HepG2 (cell line): ENCODE measurements at regions not wholly inside any gene's neighbourhood (a gene's known extent, or its start where the extent isn't known, plus 50 kb on each side); places are given as distances from the start of the nearest gene placed in this dataset.

Source experiments
- ATF3 ChIP-seq: sonication (generic); formaldehyde crosslinking; IDR thresholded peaks from 2 replicates; pipeline ENCODE4 v1.4.0; 2020; ENCODE audit warnings: missing genetic modification reagents
- CTCF ChIP-seq: sonication (generic); formaldehyde crosslinking; IDR thresholded peaks from 2 replicates; pipeline ENCODE4 v1.5.0; 2020; ENCODE audit warnings: mild to moderate bottlenecking, missing genetic modification reagents, moderate library complexity
- ESRRA ChIP-seq: sonication (generic); formaldehyde crosslinking; IDR thresholded peaks from 2 replicates; pipeline ENCODE4 v1.5.1; 2020; ENCODE audit warnings: mild to moderate bottlenecking, low read depth, missing genetic modification reagents
- PHF8 ChIP-seq: sonication (generic); formaldehyde crosslinking; IDR thresholded peaks from 2 replicates; pipeline ENCODE4 v1.5.0; 2020; ENCODE audit warnings: missing genetic modification reagents
- POLR2AphosphoS5 ChIP-seq: IDR thresholded peaks from 2 replicates; pipeline ENCODE4 v1.6.1; 2012; ENCODE audit warnings: low read depth, low read length
- U2AF2 ChIP-seq: fragments of 200-400 bp; formaldehyde crosslinking; IDR thresholded peaks from 2 replicates; pipeline ENCODE4 v1.6.1; 2017; ENCODE audit warnings: low read depth, mild to moderate bottlenecking, low read length
- ZFY ChIP-seq: sonication (generic); formaldehyde crosslinking; IDR thresholded peaks from 2 replicates; pipeline ENCODE4 v1.4.0; 2020; ENCODE audit warnings: missing genetic modification reagents
- ZMYM4 ChIP-seq: sonication (generic); formaldehyde crosslinking; IDR thresholded peaks from 2 replicates; pipeline ENCODE4 v1.8.1; 2023; ENCODE audit warnings: mild to moderate bottlenecking, missing genetic modification reagents
- ZNF205 ChIP-seq: IDR thresholded peaks from 2 replicates; pipeline ENCODE4 v1.6.1; 2018; ENCODE audit warnings: missing biosample characterization, missing genetic modification reagents
- TF ChIP-seq, protein P1 (sequence below): sonication (generic); formaldehyde crosslinking; IDR thresholded peaks from 2 replicates; pipeline ENCODE4 v1.4.0; 2020; ENCODE audit warnings: mild to moderate bottlenecking, missing genetic modification reagents
- TF ChIP-seq, protein P2 (sequence below): sonication (generic); formaldehyde crosslinking; IDR thresholded peaks from 2 replicates; pipeline ENCODE4 v1.4.0; 2020; ENCODE audit warnings: missing genetic modification reagents

GRCh38 chr6:21811484-21811883, 217.9 kb downstream of the SOX4 start:
- TF ChIP-seq PHF8 (CRISPR knock-in tag) = no peak
- TF ChIP-seq ZMYM4 = no peak
- TF ChIP-seq ATF3 = no peak
- TF ChIP-seq, protein P1, sequence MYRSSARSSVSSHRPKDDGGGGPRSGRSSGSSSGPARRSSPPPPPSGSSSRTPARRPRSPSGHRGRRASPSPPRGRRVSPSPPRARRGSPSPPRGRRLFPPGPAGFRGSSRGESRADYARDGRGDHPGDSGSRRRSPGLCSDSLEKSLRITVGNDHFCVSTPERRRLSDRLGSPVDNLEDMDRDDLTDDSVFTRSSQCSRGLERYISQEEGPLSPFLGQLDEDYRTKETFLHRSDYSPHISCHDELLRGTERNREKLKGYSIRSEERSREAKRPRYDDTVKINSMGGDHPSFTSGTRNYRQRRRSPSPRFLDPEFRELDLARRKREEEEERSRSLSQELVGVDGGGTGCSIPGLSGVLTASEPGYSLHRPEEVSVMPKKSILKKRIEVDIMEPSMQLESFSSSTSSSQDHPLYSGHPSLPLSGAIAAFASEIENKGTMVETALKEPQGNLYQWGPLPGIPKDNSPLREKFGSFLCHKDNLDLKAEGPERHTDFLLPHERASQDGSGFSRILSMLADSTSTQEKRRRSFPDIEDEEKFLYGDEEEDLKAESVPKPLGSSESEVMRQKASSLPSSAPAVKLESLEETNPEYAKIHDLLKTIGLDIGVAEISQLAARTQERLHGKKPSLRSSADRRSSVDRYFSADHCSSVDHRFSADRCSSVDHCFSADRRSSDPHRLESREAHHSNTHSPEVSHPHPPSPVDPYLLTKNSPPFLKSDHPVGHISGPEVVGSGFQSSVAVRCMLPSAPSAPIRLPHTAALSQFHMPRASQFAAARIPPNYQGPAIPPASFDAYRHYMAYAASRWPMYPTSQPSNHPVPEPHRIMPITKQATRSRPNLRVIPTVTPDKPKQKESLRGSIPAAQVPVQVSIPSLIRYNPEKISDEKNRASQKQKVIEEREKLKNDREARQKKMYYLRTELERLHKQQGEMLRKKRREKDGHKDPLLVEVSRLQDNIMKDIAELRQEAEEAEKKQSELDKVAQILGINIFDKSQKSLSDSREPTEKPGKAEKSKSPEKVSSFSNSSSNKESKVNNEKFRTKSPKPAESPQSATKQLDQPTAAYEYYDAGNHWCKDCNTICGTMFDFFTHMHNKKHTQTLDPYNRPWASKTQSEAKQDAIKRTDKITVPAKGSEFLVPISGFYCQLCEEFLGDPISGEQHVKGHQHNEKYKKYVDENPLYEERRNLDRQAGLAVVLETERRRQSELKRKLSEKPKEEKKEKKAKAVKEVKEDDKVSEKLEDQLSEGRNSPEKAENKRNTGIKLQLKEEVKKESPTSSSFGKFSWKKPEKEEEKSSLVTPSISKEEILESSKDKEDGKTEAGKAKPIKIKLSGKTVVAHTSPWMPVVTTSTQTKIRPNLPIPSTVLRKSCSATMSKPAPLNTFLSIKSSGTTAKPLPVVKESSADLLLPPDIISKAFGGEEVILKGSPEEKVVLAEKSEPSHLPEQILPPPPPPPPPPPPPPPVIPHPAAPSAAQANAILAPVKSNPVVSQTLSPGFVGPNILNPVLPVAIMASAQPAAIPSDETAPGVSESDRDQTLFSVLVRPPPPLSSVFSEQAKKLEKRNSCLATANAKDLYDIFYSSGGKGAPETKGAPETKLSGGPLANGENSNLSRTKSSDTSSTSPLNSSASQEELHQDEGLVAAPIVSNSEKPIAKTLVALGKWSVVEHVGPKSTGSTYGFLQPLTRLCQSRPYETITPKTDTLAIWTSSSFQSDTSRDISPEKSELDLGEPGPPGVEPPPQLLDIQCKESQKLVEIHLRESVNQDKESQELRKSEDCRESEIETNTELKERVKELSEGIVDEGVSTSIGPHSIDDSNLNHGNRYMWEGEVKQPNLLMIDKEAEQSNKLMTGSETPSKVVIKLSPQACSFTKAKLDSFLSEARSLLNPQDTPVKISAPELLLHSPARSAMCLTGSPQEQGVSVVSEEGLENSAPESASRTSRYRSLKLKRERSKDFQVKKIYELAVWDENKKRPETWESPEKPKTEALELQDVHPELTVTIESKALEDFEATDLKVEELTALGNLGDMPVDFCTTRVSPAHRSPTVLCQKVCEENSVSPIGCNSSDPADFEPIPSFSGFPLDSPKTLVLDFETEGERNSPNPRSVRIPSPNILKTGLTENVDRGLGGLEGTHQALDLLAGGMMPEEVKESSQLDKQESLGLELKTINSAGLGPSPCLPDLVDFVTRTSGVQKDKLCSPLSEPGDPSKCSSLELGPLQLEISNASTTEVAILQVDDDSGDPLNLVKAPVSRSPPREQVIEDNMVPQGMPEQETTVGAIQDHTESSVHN (CRISPR knock-in tag) = no peak
- no peak for TF ChIP-seq ESRRA (CRISPR knock-in tag)
- no peak for TF ChIP-seq CTCF (CRISPR knock-in tag)
- TF ChIP-seq ZNF205 (CRISPR knock-in tag) = no peak
- no peak for TF ChIP-seq ZFY (CRISPR knock-in tag)
- TF ChIP-seq POLR2AphosphoS5 = no peak
- TF ChIP-seq, protein P2, sequence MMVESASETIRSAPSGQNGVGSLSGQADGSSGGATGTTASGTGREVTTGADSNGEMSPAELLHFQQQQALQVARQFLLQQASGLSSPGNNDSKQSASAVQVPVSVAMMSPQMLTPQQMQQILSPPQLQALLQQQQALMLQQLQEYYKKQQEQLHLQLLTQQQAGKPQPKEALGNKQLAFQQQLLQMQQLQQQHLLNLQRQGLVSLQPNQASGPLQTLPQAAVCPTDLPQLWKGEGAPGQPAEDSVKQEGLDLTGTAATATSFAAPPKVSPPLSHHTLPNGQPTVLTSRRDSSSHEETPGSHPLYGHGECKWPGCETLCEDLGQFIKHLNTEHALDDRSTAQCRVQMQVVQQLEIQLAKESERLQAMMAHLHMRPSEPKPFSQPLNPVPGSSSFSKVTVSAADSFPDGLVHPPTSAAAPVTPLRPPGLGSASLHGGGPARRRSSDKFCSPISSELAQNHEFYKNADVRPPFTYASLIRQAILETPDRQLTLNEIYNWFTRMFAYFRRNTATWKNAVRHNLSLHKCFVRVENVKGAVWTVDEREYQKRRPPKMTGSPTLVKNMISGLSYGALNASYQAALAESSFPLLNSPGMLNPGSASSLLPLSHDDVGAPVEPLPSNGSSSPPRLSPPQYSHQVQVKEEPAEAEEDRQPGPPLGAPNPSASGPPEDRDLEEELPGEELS (CRISPR knock-in tag) = no peak
- no peak for TF ChIP-seq U2AF2
